ENCODE measurements at regions not wholly inside any gene's neighbourhood (a gene's known extent, or its start where the extent isn't known, plus 50 kb on each side); places are given as distances from the start of the nearest gene placed in this dataset.

DNA sequence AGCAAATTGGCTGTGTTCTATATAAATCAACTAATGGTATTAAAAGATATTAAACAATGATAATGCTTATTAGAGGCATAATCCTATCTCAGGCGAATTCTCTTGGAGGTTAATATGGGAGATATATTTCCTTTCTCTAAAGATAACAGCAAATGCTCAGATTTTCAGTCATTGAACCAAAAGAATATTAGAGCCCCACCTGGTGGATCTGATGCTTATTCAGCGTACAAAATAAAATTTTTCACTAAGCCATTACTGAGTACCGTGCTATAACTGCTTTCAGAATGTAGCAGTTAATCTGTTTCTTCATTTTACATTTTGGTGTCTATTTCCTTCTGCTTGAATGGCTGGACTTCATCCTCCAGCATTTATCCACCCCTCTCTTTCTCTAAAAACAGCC lies 143.3 kb upstream of the IPO5 start:
- no peak overlapping the region for H3K4me3 ChIP-seq (ENCODE audit: low read depth, low read length)
- DNase-seq (ENCODE audit: low read depth) = peak; percentile 13
- TF ChIP-seq, protein P1, sequence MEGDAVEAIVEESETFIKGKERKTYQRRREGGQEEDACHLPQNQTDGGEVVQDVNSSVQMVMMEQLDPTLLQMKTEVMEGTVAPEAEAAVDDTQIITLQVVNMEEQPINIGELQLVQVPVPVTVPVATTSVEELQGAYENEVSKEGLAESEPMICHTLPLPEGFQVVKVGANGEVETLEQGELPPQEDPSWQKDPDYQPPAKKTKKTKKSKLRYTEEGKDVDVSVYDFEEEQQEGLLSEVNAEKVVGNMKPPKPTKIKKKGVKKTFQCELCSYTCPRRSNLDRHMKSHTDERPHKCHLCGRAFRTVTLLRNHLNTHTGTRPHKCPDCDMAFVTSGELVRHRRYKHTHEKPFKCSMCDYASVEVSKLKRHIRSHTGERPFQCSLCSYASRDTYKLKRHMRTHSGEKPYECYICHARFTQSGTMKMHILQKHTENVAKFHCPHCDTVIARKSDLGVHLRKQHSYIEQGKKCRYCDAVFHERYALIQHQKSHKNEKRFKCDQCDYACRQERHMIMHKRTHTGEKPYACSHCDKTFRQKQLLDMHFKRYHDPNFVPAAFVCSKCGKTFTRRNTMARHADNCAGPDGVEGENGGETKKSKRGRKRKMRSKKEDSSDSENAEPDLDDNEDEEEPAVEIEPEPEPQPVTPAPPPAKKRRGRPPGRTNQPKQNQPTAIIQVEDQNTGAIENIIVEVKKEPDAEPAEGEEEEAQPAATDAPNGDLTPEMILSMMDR (IDR thresholded peaks at IDR 0.05; ENCODE audit: insufficient read depth, low read depth, low read length) = peak; percentile 52

DNA sequence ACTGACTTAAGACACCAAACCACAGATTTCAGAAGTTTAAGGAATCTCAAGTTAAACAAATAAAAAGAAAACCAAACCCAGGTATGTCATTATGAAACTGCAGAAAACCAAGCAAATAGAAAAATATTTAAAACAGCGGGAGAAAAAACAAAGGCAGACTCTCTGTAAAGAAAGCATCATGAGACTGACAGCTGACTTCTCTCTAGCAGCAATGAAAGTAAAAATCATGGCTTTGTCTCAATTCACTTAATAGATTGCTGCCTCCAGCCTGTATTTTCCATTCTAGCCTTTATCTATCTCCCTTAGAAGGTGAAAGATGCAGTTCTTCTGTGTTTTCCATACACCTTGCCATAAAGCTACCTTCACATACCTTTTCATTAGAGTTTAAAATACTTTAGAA lies 131.1 kb upstream of the IPO5 start:
- TF ChIP-seq, protein P1 (IDR thresholded peaks at IDR 0.05; ENCODE audit: insufficient read depth, low read depth, low read length) = no peak
- no peak for DNase-seq (ENCODE audit: low read depth)

DNA sequence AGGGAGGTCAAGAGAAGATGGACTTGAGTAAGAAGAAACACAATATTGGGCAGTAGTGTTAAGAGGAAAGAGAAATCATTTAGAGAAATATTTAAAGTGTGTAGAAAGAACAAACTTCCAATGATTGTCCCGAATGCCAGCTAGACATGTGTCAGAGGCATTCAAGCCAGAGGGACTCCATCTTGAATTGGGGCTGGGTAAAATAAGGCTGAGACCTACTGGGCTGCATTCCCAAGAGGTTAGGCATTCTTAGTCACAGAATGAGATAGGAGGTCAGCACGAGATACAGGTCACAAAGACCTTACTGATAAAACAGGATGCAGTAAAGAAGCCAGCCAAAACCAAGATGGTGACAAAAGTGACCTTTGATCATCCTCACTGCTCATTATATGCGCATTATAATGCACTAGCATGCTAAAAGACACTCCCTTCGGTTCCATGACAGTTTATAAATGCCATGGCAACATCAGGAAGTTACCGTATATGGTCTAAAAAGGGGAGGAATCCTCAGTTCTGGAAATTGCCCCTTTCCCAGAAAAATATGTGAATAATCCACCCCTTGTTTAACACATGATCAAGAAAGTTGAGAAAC lies 127.0 kb upstream of the IPO5 start:
- TF ChIP-seq, protein P1 (IDR thresholded peaks at IDR 0.05; ENCODE audit: insufficient read depth, low read depth, low read length) = no peak
- H3K4me3 ChIP-seq (ENCODE audit: low read depth, low read length) = no peak overlapping the region
- no peak for DNase-seq (ENCODE audit: low read depth)

More for the DNA sequence above, 131.1 kb upstream of the IPO5 start:
- H3K4me3 ChIP-seq (ENCODE audit: low read depth, low read length) = no peak overlapping the region

DNA sequence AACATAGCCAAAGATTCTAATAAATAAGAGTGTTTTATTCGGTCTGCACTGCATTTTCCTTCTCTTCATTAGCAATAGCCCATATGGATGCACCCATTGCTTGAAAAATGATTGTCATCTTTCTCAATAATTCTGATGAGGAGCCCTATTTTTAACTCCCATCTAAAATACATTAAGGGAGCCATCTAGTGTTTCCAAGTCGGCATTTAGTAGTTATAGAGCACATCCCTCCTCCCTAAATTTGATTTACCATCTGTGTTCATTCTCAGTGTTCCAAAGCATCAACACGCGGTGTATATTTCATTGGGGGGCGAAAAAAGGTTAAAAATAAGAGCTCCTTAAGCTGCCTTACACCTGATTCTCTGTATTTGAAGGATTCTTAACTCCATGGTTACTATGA lies 119.2 kb upstream of the IPO5 start:
- DNase-seq (ENCODE audit: low read depth) = no peak
- TF ChIP-seq, protein P1 (IDR thresholded peaks at IDR 0.05; ENCODE audit: insufficient read depth, low read depth, low read length) = no peak

DNA sequence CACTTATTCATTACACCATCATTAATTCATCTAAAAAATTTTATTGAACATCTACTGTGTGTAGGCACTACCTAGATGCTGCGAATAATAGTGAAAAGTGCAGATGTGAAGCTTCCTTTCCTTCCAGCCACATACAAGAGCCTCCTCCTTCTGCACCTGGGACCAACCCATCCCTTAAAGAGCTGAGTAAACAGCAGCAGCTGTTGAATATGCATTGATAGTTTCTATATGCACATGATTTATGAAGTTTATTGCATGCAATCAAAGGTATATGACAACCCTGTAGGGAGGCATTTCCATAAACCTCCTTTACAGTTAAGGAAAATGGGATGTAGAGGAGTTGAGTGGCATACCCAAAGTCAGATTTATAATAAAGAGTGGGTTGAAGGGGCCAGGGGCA lies 110.3 kb upstream of the IPO5 start:
- H3K4me3 ChIP-seq (ENCODE audit: low read depth, low read length) = no peak overlapping the region
- no peak for DNase-seq (ENCODE audit: low read depth)
- TF ChIP-seq, protein P1 (IDR thresholded peaks at IDR 0.05; ENCODE audit: insufficient read depth, low read depth, low read length) = no peak

More for the DNA sequence above, 119.2 kb upstream of the IPO5 start:
- no peak overlapping the region for H3K4me3 ChIP-seq (ENCODE audit: low read depth, low read length)

DNA sequence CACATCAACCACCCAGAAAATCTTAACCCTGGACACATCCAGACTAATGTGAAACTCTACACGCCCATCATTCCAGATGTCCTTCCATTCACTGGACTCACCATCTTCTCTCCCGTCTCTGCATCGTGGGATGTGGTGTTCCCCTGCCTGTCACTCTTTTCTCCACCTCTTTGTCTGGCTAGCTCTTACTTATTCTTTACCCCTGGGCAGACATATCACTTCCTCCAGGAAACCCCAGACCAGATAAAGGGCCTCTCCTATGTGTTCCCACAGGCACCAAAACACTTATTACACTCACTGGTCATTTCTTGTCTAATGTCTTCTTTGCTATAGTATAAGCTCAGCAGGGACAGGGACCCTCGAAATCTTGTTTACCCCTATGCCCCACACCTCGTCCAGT lies 109.3 kb upstream of the IPO5 start:
- TF ChIP-seq, protein P1 (IDR thresholded peaks at IDR 0.05; ENCODE audit: insufficient read depth, low read depth, low read length) = no peak
- H3K4me3 ChIP-seq (ENCODE audit: low read depth, low read length) = no peak overlapping the region
- no peak for DNase-seq (ENCODE audit: low read depth)

DNA sequence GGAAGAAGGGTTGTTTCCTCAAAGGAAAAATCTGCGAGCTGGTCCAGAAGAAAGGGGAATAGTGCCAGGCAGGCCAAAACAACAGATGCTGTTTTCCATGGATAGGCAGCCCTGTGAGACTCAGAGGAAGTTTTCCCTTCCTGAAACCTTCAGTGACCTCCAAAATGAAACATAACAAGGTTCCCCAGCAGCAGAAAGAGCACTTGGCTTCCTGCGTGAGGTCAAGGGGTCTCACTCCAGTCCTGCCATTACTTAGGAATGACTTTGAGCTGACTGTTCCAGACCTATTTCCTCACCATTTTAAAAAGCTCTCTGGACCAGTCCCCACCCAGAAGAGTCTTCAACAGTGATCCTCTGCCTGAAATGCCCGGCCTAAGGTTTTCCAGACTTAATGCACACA lies 104.6 kb upstream of the IPO5 start:
- TF ChIP-seq, protein P1 (IDR thresholded peaks at IDR 0.05; ENCODE audit: insufficient read depth, low read depth, low read length) = no peak
- DNase-seq (ENCODE audit: low read depth) = no peak

More for the DNA sequence above, 104.6 kb upstream of the IPO5 start:
- no peak overlapping the region for H3K4me3 ChIP-seq (ENCODE audit: low read depth, low read length)

All from fibroblast of villous mesenchyme (primary cell).